Upper lobe of right lung (tissue), 1 donor: ENCODE measurements at regions not wholly inside any gene's neighbourhood (a gene's known extent, or its start where the extent isn't known, plus 50 kb on each side); places are given as distances from the start of the nearest gene placed in this dataset.

Experiments
- ATAC-seq: fragments of 200-7000 bp; cut with Tn5 transposase; one replicate; pipeline ENCODE4 v1.9.1; 2020; ENCODE audit warnings: mild to moderate bottlenecking, moderate library complexity
- DNase-seq: peaks from one replicate; pipeline ENCODE4 v3.0.0-alpha.2; 2020
- H3K27ac ChIP-seq: fragments of 200-600 bp; one replicate; pipeline ENCODE4 v1.8.0; 2022
- H3K27me3 ChIP-seq: fragments of 200-600 bp; one replicate; pipeline ENCODE4 v1.8.0; 2022; ENCODE audit warnings: mild to moderate bottlenecking
- H3K36me3 ChIP-seq: fragments of 200-600 bp; one replicate; pipeline ENCODE4 v1.8.0; 2022
- H3K4me1 ChIP-seq: fragments of 200-600 bp; one replicate; pipeline ENCODE4 v1.8.0; 2022
- H3K4me3 ChIP-seq: fragments of 200-600 bp; one replicate; pipeline ENCODE4 v1.8.0; 2022; ENCODE audit warnings: mild to moderate bottlenecking
- H3K9me3 ChIP-seq: fragments of 200-600 bp; one replicate; pipeline ENCODE4 v1.8.0; 2022
- CTCF ChIP-seq: fragments of 200-600 bp; IDR thresholded peaks from one replicate; pipeline ENCODE4 v1.8.0; 2022; ENCODE audit warnings: antibody characterized with exemption
- intact Hi-C: fragments of 100-400 bp; cut with DNase I; formaldehyde crosslinking; loops from one replicate; pipeline ENCODE4 v1.11.0; 2022
- donor health status: DM: no; HTN: yes; CAD: no; lungs with severe emphysema.

GRCh38 chr2:172211512-172211911 is 108.8 kb upstream of the DLX2 start:
- Histone ChIP-seq H3K4me3 (no peak overlapping the region), H3K9me3 (no peaks in the 10 kb centered on the region), H3K4me1 (peaks cover 12% of the 10 kb centered on the region), H3K27ac (no peak overlapping the region), H3K27me3 (no peaks in the 10 kb centered on the region), H3K36me3 (no peaks in the 10 kb centered on the region)
- DNase-seq (no peak), ATAC-seq (no peak)
- TF ChIP-seq CTCF = no peak
- intact Hi-C loops = no loop called here

- TF ChIP-seq CTCF = no peak
- no peaks in the 10 kb centered on the region for H3K9me3 ChIP-seq
- no peak overlapping the region for H3K27ac ChIP-seq
- DNase-seq = no peak
- H3K4me1 ChIP-seq = peaks cover 12% of the 10 kb centered on the region
- intact Hi-C loops = no loop called here
- no peaks in the 10 kb centered on the region for H3K27me3 ChIP-seq
- H3K4me3 ChIP-seq = no peak overlapping the region
- no peaks in the 10 kb centered on the region for H3K36me3 ChIP-seq
- ATAC-seq = no peak
Observed at GRCh38 chr2:172213116-172213860, 110.6 kb upstream of the DLX2 start.

GRCh38 chr2:172214252-172214651 is 111.6 kb upstream of the DLX2 start:
- no peaks in the 10 kb centered on the region for H3K36me3 ChIP-seq
- TF ChIP-seq CTCF = no peak
- H3K9me3 ChIP-seq = no peaks in the 10 kb centered on the region
- H3K4me1 ChIP-seq = peaks cover 3% of the 10 kb centered on the region
- intact Hi-C loops = no loop called here
- DNase-seq (no peak), ATAC-seq (no peak)
- H3K4me3 ChIP-seq = no peak overlapping the region
- no peaks in the 10 kb centered on the region for H3K27me3 ChIP-seq
- no peak overlapping the region for H3K27ac ChIP-seq

GRCh38 chr2:172215172-172215935 is 112.7 kb upstream of the DLX2 start:
- Histone ChIP-seq H3K27me3 (no peaks in the 10 kb centered on the region), H3K36me3 (no peaks in the 10 kb centered on the region), H3K9me3 (no peaks in the 10 kb centered on the region), H3K4me1 (no peaks in the 10 kb centered on the region), H3K27ac (no peak overlapping the region), H3K4me3 (no peak overlapping the region)
- ATAC-seq = no peak
- intact Hi-C loops = no loop called here
- no peak for TF ChIP-seq CTCF
- no peak for DNase-seq

GRCh38 chr2:172215936-172216335 is 113.2 kb upstream of the DLX2 start:
- intact Hi-C loops = no loop called here
- H3K4me1 ChIP-seq = no peaks in the 10 kb centered on the region
- H3K4me3 ChIP-seq = no peak overlapping the region
- H3K9me3 ChIP-seq = no peaks in the 10 kb centered on the region
- no peak for TF ChIP-seq CTCF
- DNase-seq (no peak), ATAC-seq (no peak)
- no peak overlapping the region for H3K27ac ChIP-seq
- H3K36me3 ChIP-seq = no peaks in the 10 kb centered on the region
- H3K27me3 ChIP-seq = no peaks in the 10 kb centered on the region
